ENCODE measurements at regions not wholly inside any gene's neighbourhood (a gene's known extent, or its start where the extent isn't known, plus 50 kb on each side); places are given as distances from the start of the nearest gene placed in this dataset.

DNA sequence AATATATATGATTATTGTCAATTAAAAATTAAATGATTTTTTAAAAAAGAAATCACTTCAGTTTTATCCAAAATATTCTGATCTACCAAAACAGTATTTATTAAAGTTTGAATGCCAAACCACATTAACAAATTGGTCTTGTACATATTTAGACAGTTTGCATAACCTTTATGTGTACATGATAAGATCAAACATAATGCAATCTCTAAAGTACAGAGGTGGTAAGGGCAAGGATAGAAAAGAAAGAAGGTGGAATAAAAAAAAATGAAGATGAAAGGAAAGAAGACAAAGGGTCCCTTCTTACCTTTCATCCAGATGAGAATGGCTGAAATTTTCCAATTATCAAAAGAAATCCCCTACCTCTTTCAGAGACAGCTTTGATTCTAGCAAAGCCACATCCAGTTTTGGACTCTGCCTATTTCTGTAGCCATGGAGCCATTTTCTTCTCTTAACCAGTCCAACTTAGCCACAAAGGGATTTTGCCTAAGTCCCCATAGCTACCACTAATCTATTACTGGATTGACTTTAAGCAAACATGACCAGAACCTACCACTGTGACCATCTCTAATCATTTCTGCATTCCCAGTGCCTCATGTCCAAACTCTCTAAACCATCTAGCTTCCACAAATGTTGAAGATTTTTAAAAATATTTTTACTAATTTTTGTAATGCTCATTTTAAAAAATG lies 133.3 kb upstream of the TRPM3 start:
- Histone ChIP-seq H3K27me3 (no peaks in the 10 kb centered on the region), H3K9me3 (replicated peaks in 1 of 3) (no peaks in the 10 kb centered on the region), H3K4me3 (no peak overlapping the region), H3K4me1 (replicated peaks in 1 of 2) (peaks cover 0 to 5% of the 10 kb centered on the region in 2 donors), H3K27ac (no peak overlapping the region), H3K36me3 (replicated peaks in 1 of 2) (no peaks in the 10 kb centered on the region)
- TF ChIP-seq, protein P1, sequence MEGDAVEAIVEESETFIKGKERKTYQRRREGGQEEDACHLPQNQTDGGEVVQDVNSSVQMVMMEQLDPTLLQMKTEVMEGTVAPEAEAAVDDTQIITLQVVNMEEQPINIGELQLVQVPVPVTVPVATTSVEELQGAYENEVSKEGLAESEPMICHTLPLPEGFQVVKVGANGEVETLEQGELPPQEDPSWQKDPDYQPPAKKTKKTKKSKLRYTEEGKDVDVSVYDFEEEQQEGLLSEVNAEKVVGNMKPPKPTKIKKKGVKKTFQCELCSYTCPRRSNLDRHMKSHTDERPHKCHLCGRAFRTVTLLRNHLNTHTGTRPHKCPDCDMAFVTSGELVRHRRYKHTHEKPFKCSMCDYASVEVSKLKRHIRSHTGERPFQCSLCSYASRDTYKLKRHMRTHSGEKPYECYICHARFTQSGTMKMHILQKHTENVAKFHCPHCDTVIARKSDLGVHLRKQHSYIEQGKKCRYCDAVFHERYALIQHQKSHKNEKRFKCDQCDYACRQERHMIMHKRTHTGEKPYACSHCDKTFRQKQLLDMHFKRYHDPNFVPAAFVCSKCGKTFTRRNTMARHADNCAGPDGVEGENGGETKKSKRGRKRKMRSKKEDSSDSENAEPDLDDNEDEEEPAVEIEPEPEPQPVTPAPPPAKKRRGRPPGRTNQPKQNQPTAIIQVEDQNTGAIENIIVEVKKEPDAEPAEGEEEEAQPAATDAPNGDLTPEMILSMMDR (IDR thresholded peaks at IDR 0.05): no peak
- TF ChIP-seq POLR2A (IDR thresholded peaks at IDR 0.05): no peak
- no peak for DNase-seq
- intact Hi-C loops (cut with DNase I): loop anchor here in 1 of 2 donors (10.0 kb wide), 1 partner anchor 320 kb away; no protein-coding TSS in a partner anchor

DNA sequence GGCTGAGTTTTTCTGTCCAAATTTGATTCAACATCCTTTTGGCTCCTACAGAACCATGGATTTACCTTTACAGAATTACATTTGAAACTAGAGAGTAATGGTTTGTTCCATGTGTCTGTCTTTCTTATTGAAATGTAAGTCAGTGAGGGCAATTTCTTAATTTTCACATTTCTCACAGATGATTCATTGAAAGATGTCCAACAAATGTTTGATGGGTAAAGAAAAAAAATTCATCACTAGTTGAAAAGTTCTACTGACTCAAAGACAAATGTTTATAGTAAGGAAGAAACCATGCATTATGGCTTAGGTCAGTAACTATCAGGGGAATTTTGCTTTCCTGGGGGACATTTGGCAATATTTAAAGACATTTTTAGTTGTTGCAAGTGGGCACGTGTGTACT lies 131.6 kb upstream of the TRPM3 start:
- no peak overlapping the region for H3K4me3 ChIP-seq
- H3K9me3 ChIP-seq (replicated peaks in 1 of 3): no peaks in the 10 kb centered on the region
- H3K27me3 ChIP-seq: no peaks in the 10 kb centered on the region
- TF ChIP-seq, protein P1 (IDR thresholded peaks at IDR 0.05): no peak
- no peak for TF ChIP-seq POLR2A (IDR thresholded peaks at IDR 0.05)
- H3K27ac ChIP-seq: no peak overlapping the region
- DNase-seq: no peak
- 77 to 100% (median 88%) methylated on average over 1 of the region's 1 CpG for WGBS, 4 donors
- H3K4me1 ChIP-seq (replicated peaks in 1 of 2): peaks cover 0 to 5% of the 10 kb centered on the region in 2 donors
- H3K36me3 ChIP-seq (replicated peaks in 1 of 2): no peaks in the 10 kb centered on the region
- intact Hi-C loops (cut with DNase I): loop anchor here in 1 of 2 donors (10.0 kb wide), 1 partner anchor 318 kb away; no protein-coding TSS in a partner anchor

DNA sequence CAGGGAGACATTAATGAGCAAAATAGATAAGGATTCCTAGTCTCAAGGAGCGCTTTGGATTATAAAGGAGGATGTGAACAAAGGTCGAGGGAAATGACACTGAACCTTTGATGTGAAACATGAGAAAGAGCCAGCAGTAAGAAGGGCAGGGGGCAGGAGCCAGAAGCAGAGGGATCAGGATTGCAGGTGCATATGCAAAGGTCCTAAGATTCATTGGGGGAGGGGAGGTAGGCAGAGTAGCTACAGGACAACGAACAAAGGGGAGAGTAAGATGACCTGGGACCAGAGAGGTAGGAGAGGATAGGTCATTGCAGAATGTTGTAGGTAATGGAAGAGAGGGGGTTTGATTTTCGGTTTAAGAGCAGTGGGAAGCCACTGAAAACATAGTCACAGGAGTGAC lies 129.2 kb upstream of the TRPM3 start:
- no peaks in the 10 kb centered on the region for H3K27me3 ChIP-seq
- intact Hi-C loops (cut with DNase I): loop anchor here in 1 of 2 donors (10.0 kb wide), 1 partner anchor 316 kb away; no protein-coding TSS in a partner anchor
- H3K4me3 ChIP-seq: no peak overlapping the region
- TF ChIP-seq, protein P1 (IDR thresholded peaks at IDR 0.05): no peak
- no peak for TF ChIP-seq POLR2A (IDR thresholded peaks at IDR 0.05)
- no peaks in the 10 kb centered on the region for H3K9me3 ChIP-seq (replicated peaks in 1 of 3)
- H3K4me1 ChIP-seq (replicated peaks in 1 of 2): no peaks in the 10 kb centered on the region
- 41 to 48% (median 43%) methylated on average over 4 of the region's 4 CpGs for WGBS, 4 donors
- no peaks in the 10 kb centered on the region for H3K36me3 ChIP-seq (replicated peaks in 1 of 2)
- no peak for DNase-seq
- H3K27ac ChIP-seq: no peak overlapping the region

DNA sequence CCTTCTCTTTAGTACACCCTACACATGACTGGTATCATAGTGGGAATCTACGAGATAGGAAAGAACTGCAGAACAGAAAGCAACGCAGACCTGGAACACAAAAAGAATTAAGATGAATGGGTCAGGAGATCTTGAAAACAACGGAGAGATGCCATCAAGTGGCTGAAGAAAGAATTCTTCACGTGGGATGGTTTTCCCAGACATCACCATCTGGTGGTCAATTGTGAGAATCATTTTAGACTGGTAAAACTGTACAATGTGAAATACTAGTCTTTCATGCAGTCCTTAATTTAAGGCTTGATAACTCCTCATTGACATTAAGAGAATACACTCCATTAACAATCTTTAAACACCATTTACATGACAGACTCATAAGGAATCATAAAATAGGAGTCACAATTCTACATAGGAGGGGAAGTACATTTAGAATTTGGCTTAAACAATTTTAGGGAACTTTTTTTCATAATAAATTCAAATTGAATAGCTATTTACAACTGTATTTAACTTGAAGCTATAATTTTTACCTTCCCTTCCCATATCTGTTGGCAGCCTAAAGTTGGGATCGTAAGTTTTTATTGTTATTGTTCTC lies 128.4 kb upstream of the TRPM3 start:
- intact Hi-C loops (cut with DNase I): loop anchor here (5.0 to 10.0 kb wide), 3 partner anchors 315 to 613 kb away; no protein-coding TSS in a partner anchor
- 9 to 12% (median 11%) methylated on average over 5 of the region's 5 CpGs for WGBS, 4 donors
- no peak overlapping the region for H3K4me3 ChIP-seq

More for the DNA sequence above, 128.4 kb upstream of the TRPM3 start:
- no peak overlapping the region for H3K27ac ChIP-seq
- DNase-seq: peak in 5 of 7 donors; percentile 12 to 39 (median 21)
- TF ChIP-seq, protein P1 (IDR thresholded peaks at IDR 0.05): peak; percentile 64 to 89 (median 76)
- TF ChIP-seq POLR2A (IDR thresholded peaks at IDR 0.05): no peak
- H3K9me3 ChIP-seq (replicated peaks in 1 of 3): no peaks in the 10 kb centered on the region
- no peaks in the 10 kb centered on the region for H3K36me3 ChIP-seq (replicated peaks in 1 of 2)
- H3K4me1 ChIP-seq (replicated peaks in 1 of 2): no peaks in the 10 kb centered on the region
- no peaks in the 10 kb centered on the region for H3K27me3 ChIP-seq
